SW480 (cell line): ENCODE measurements at regions not wholly inside any gene's neighbourhood (a gene's known extent, or its start where the extent isn't known, plus 50 kb on each side); places are given as distances from the start of the nearest gene placed in this dataset.

ENCODE experiments used
- DNase-seq: peaks from one replicate; pipeline ENCODE4 v3.0.0-alpha.2; 2016; ENCODE audit warnings: low spot score

DNA sequence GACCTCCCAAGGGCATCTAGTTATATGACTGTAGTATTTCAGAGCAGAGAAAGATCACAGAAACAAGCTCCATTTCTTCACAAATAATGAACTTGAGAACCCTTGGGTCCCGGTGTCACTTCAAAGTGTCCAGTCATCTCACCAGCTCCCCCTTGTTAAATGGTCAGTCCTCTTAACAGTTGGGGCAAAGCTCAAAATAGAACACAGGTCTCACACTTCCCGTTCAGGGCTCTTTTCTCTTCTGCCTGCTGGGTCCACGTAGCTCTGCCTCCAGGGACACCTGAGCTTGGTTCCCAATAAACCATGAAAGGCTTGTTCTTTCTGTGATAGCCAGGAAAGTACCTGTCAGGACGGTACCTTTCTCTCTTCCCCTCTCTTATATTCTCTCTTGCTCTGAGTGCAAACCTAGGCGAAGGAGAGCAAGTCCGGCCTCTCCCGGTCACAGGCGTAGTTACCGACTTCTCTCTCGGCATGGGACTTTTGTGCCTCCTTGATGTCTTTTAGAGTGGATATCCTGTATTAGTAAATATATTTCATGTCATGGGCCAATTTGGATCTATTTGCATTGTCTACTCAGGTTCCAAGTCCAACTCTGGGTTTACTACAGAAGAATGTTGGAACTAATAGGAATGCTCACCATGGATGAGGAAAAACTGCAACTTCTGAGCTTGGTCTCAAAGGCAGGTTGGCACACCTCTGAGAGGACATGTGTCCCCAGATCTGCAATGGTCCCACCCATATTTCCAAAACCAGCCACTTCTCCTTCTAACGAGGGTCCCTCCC, 118.8 kb upstream of the PARP11 start:
- no peak for DNase-seq

DNA sequence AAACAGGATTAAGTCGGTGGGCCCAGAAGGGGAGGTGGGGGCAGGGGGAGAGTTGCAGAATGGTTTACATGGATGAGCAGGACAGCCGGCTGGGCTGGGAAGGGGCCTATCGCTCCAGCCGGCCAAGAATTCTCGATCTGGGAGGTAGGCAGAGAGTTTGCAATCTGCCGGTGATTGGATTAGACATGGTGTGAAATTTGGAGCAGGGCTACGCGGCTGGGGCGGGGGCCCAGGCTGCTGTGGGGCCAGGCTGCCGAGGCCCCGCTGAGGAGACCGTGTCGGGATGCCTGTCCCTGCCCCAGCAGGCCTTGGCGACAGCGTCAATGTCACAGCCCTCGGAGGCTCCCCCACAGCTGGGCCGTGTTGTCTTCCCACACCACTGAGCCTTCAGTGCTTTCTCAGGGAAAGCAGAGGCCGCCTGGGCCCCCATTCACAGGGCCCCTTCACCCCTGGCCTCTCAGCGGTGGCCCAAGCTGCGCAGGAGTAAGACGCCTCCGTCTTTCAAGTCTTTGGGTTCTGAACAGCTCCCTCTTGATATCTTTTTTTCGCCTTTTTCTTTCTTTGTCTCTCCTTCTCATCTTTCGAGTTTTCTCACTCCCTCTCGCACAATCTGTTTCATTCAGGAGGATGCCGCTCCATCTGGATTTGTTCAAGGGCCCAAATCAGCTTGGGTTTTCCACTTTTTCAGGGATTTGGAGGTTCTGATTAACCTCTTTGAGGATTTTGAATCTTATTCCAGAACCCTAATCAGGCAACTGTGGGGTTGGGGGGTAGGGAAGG, 117.5 kb upstream of the PARP11 start:
- DNase-seq = no peak

DNA sequence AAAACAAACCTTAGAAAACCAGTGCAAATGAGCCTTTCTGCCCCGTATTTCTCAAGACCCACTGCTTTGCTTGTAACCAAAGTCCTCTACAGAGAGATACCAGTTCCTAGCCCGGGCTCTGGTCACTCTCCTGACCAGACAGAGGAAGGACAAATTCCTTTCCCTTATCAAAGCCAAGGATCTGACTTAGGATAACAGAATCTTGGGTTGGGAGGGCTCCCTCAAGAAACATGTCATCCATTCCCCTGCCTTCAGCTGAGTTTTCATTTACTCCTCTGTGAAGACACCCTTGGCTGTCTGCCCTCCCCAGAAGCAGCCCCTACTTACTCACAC, 116.0 kb upstream of the PARP11 start:
- DNase-seq = no peak

DNA sequence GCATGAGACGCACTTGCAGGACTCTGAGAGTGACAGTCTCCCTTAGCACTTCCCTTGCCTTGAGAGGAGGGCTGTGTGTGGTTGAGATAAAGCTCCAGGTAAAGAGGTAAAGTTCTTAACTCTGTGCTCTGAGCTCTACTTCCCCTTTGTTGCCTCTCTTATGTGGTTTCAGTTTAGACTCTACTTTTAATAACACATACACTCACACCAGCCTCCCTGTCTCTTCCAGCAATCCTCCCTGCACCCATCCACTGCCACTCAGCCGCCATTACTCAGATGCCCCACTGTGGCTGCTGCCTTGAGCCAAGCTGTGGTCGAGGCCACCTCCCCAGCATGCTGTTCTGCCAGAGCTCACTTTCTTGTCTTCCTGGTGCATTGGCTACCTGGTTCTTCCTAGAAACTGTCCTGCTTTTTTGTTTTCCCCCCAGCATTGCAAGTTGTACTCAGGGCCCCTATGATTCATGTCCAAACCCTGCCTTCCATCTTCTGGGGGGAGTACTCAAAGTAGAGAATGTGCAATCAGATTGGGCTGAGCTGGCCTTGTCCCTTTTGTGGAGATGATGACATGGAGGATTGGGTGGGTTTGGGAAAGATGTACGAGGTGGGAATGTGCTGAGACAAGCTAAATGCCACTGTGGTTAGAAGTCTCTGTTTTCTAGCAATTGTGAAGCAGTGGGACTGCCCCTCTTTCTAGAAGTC, 115.5 kb upstream of the PARP11 start:
- DNase-seq = no peak

DNA sequence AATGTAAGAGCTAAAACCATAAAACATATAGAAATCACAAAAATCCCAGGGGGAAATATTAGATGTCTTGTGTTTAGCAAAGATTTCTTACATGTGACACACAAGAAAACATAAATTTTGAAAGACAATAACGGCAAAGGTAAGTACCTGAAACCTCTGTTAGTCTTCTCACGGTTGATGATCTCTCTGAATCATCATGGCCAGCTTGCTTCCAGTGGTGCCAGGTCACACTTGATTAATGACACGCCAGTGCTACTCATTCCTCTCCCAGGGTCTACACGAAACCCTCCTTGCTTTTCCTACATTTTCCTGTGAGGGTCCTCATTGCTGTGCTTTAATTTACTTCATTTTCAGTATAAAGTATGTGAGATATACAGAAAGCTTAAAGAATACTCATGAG, 114.4 kb upstream of the PARP11 start:
- no peak for DNase-seq

DNA sequence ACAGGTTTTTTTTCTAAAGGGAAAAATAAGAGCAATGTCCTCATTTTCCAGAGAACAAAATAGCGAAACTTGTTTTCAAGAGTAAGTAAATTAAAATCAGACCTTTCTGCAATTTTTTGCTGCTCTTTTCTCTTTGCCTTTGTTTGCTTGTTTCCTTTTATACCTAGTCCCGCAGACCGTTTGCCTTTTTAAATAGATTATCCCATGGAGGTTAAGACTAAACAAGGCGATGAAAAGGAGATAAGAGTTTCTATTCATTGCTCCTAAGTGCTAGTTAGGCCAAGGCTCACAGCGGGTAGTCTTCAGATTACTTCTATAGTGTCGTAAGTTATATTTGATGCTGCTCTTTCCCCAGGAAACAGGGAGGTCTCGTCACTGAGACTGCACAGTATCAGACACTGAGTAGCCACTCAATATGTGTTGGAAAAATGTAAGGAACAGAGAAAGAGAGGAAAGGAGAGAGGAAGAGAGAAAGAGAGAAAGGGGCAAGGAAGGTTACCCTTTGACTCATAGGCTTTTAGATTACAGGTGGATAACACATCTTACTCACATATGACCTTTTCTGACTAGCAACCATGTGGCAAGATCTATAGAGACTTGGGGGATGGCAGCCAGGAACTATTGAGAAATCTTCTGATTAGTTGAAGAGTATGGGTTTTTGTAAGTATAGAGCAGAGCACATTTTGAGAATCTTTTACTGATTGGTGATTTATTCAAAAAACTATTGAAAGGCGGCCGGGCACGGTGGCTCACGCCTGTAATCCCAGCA, 107.5 kb upstream of the PARP11 start:
- DNase-seq = no peak

DNA sequence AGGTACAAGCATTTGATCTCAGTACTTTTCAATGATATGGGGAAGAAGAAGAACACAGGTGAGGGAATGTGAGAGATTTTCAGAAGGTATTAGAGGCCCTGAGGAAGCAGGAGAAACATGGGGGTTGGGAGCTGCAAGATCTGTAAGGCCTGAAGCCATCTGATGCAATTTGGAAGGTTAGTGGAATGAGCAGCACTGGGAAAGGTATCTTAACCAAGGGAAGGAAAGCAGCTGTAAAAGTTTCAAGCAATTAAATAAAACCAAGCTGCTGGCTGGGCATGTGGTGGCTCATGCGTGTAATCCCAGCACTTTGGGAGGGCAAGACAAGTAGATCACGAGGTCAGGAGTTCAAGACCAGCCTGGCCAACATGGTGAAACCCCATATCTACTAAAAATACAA, 104.4 kb upstream of the PARP11 start:
- no peak for DNase-seq

DNA sequence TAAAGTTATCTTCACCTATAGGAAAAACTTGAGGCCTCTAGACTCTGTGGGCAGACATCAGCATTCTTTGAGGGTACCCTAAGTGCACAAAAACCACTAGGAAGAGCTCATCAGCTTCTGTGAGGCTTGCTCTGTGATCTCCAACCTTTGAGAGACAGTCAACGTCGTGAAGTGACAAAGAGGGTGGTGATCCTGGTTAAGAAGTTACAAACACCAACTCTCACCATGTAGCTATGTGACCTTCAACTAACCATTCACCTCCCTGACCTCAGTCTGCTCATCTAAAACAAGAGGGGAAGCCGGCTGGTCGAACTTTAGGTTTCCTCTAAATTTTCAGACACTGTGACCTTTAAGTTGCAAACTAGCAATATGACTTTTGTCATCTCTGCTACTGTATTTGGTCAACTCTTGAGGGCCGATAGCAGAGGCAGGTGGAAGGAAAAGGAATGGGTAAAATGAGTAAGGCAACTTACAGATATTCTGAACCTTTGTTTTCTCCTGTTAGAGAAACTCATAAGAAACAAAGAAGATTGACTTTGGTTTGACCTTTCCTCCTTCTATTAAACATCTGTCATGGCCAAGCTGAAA, 103.2 kb upstream of the PARP11 start:
- DNase-seq = no peak

DNA sequence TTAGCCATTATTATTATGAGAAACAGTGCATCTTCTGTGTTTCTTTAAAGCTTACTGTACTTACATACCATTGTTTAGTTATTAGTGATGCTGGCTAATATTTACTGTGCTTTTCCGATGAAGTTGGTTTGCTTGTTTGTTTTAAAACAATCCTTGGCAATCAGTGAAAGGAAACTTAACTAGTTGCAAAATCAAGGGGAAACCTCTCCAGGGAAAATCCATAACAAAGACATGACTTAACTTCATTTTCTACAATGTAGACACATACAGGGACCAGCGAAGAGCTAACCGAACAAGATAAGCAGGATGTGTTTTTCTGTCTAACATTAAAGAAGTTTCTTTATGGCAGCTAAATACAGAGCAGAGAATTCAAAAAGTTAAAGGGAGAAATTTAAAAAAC, 102.5 kb upstream of the PARP11 start:
- no peak for DNase-seq

DNA sequence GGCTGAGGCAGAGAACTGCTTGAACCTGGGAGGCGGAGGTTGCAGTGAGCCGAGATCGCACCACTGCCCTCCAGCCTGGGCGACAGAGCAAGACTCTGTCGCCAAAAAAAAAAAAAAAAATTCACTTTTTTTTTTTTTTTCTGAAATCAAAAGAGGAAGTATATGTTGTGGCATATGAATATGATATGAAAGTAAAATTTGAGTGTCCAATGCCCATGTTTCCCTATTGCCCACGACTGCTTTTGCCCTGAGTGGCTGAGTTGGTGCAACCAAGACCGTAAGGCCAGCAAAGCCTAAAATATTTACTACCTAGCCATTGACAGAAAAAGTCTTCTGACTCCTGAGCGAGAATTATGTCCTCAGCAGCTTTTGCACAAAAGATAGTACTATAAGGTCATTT, 101.7 kb upstream of the PARP11 start:
- no peak for DNase-seq

DNA sequence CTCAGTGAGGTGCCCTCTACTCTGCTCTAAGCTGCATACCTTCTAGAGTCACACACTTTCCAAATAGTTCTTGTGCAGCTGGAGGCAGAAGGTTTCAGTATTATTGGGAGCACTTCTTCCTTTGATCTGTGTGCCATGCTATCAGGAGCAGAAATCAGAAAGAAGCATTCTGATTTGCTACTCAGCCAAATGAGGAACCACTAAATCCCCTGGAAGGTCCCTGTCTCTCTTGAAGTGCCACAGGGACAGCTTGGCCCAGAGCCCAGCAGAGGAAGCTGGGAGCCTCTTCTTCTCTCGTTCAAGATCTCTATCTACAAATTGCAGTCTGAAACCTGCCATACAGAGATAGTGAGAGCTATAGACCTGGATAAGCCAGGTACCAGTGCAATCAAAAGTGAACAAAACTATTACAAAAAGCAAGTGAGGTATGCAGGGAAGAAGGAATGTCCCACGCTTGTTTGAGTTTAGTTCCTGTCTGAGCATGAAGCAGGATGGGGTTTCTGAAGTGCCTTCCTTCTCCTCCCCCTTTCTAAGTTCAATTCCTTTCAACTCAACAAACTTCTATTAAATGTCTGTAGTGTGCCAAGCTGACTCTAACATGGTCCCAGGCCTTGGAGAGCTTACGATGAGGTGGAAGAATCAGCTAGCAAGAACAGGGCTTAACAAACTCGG, 100.9 kb upstream of the PARP11 start:
- no peak for DNase-seq

DNA sequence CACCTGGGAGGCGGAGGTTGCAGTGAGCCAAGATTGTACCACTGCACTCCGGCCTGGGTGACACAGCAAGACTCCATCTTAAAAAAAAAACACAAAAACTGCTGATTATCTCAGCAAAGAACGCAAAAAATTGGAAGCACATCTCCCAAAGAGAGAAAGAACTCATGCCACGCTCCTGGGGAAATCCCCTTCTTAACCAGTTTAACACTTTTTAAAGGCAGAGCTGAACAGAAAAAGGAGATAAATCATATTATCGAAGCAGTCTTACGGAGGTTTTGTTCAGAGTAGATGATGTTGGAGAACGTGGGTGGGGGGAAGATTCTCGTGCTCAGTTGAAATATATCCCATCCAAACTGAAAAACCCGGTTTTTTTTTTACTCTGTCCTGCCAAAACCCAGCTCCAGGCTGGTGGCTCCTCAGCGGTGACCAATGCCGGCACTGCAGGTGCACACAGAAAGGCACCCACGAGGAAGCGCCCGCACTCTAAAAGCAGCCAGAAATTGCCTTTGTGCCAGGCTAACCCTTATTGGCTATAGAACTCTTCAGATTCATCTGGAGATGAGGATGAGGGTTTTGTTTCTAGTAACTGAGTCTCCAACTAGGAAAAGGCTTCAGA, 100.2 kb upstream of the PARP11 start:
- no peak for DNase-seq

DNA sequence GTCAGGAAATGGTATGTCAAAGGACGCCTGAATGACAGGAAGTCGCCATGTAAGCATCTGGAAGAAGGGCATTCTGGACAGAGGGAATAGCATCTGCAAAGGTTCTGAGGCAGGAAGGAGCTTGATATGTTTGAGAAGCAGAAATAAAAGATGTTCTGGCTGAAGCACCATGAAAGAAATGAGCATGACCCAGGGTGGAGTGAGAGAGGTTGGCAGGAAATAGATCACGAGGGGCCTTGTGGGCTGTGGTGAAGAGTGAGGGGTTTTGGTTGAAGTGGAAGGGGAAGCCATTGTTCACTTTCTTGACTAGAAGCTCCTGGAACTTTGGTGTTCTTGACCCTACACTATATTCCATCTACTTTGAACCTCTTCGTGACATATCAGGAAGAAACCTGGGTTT, 99.4 kb upstream of the PARP11 start:
- DNase-seq = no peak

DNA sequence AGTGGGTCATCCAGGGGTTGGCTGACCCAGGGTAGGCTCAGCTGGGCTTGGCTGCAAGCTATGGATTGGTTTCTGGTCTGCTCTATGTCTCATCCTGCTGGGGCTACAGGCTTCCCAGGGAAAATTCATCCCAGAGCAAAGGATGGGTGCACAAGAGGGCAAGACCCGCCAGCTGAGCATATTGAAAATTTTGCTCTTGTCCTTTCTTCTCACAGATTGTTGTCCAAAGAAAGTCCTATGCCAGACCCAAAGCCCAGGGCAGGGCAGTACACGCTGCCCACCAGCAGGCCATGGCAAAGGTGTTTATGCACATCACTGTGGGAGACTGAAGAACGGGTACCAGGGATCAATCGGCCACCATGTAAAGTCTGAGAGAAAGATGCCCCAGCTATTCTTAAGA, 95.3 kb upstream of the PARP11 start:
- no peak for DNase-seq

DNA sequence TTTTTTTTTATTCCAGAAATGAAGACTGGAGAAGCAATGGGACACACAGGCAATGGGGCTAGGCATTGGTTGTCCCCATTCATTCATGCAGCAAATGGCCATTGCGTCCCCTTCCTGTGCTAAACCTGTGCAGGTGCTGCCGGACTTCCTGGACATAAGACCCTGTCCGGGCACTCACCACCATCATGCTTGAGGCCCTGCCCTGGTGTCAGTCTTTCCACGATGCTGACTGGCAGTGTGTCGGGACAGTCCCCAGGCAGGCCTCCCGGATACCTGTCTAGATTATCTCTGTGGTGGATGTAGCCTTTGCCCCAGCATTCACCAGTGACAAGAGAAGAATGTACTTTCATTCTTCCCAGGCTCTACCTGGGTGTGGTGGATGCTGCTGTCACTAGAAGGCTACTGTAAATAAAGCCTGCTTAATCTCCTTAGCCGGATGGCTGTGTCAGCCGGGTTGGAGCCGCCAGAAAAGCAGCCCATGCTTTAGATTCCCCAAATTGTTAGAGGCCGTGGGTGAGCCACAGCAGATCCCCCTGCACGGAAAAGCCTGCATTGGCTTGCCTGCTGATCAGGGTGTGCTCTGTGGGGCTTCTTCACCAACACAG, 94.5 kb upstream of the PARP11 start:
- DNase-seq = peak; percentile 40

DNA sequence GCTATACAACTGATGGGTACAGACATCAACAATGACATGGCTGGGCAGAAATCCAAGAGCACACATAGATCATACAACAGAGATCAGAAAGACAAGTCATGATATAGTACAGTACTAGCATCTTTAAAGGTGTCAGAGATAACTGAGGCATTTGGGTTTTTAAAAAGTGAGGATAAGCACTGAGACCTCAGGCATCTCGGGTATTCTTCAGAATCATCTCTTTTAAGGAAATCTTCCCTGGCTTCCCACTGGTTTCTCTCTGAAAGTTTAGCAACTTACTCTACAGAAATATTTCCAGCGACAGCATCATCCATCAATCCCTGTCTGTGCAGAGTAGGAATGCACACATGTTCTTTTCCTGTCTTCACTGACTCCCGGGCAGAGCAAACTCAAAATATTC, 93.2 kb upstream of the PARP11 start:
- no peak for DNase-seq

DNA sequence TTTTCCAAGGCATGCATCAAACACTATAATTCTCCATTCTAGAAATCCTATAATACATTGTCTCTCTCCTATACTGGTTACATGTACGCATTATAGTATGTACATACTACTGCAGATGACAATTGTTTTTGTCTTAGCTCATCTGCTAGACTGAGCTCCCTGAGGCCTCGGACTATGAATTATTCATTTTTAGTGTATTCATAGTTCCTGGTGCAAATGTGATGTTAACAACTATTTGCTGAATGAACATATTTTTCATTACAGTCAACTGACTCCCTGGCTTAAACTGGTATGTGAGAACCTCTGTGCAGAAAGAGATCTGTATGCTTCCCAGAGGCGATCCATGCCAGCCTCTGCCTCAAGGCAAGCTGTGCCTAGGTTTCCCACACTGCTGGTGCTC, 91.8 kb upstream of the PARP11 start:
- no peak for DNase-seq

DNA sequence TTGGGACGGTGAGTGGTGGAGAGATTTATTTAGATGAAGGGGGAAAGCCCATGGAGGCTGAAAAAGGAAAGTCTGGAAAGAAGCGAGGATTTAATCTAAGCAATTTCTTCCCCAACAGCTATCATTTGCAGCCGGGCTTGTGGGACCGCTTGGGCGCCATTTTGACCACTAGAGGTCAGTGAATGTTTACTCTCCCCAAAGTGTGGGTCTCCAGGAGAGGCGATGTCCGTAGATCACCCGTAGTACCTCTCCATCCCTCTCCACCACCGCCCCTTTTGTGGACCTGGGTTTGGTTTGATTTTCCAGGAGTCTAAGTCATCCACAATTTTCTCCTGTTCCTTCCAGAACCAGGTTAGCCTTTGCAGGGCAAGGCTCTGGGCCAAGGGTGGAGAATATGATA, 91.2 kb upstream of the PARP11 start:
- peak; percentile 25 for DNase-seq

DNA sequence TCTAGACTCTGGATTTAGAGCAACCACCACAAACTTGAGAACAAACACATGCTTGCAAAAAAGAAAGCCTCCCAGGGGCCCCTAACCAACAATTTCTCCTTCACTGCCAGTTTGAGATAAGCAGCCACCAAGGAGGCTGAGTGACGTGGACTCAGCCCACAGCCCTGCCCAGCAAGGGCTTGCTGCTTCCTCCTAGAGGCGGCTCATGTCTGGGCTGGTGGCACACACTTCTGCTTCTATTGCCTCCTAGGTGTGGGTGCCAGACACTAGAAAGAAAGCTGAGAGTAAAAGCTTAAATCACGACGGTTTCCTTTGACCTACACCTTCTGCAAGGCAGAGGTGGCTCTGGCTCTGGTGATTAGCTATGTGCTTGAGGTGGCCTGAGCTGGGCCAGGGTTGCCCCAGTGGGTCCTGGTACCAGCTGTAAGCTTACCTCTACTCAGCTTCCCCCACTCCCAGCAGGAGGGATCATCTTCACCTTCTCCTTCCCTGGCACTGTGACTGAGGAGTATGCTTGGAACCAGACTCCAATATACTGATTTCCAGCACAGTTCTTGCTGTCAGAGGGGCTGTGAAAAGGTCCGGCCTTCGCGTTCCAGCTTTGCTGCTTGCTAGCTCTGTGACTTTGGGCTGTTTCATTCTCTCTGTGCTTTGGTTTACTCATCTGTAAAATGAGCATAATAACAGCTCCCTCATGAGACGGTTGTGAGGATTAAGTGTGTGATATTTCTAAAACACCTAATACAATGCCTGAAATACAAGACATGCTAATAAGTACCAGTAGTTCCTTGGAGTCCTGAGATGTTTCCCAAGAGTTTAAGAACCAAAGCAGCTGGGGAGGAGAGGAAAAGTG, 89.7 kb upstream of the PARP11 start:
- DNase-seq = no peak

DNA sequence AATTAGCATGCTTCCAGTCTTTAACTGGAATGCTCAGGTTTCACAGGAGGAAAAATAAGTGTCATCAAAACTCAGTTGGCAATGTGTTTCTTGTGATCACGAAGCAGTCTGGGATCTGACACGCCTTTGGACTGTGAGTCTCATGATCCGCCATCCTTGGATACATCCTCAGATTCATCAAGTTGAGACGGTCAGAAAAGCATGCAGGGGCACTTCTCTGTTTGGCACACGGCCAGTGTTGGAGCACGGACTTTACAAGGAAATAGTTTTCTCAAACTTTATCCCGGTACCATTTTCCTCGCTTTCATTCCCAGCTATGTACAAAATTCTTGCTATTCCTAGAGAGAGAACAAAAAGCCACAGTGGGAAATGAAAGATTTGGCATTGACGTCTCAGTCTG, 88.4 kb upstream of the PARP11 start:
- DNase-seq = no peak
